ENCODE measurements at regions not wholly inside any gene's neighbourhood (a gene's known extent, or its start where the extent isn't known, plus 50 kb on each side); places are given as distances from the start of the nearest gene placed in this dataset.

GRCh38 chr17:77453613-77454241 lies 313.0 kb downstream of the SEC14L1 start (continued):
- TF ChIP-seq E2F2 (CRISPR knock-in tag; IDR thresholded peaks at IDR 0.05; ENCODE audit: borderline replicate concordance) (peak; percentile 31; the same call in 1 of the 2 replicates), ZBTB3 (CRISPR knock-in tag; IDR thresholded peaks at IDR 0.05; ENCODE audit: borderline replicate concordance, low read depth) (peak; percentile 90; the same call in 1 of the 2 replicates), PCBP1 (IDR thresholded peaks at IDR 0.05; ENCODE audit: borderline replicate concordance, low read depth, low read length) (0 out of 2 replicates have a peak, but pooled peaks have one; percentile 33), ZNF747 (CRISPR knock-in tag; IDR thresholded peaks at IDR 0.05; ENCODE audit: borderline replicate concordance) (no peak; the same call in 1 of the 2 replicates), SP140L (CRISPR knock-in tag; IDR thresholded peaks at IDR 0.05; ENCODE audit: borderline replicate concordance) (peak; percentile 15; the same call in 1 of the 2 replicates), ZNF576 (CRISPR knock-in tag; IDR thresholded peaks at IDR 0.05) (0 out of 2 replicates have a peak, but pooled peaks have one; percentile 45), BCLAF1 (IDR thresholded peaks at IDR 0.05) (no peak), ZNF44 (CRISPR knock-in tag; IDR thresholded peaks at IDR 0.05) (no peak; the same call in 1 of the 2 replicates), ZNF136 (CRISPR knock-in tag; IDR thresholded peaks at IDR 0.05; ENCODE audit: low read depth) (0 out of 2 replicates have a peak, but pooled peaks have one; percentile 7), ZNF414 (CRISPR knock-in tag; IDR thresholded peaks at IDR 0.05) (peak; percentile 49; the same call in 1 of the 2 replicates), MEIS1 (CRISPR knock-in tag; IDR thresholded peaks at IDR 0.05; ENCODE audit: borderline replicate concordance) (0 out of 2 replicates have a peak, but pooled peaks have one; percentile 38), HMG20B (CRISPR knock-in tag; conservative IDR thresholded peaks at IDR 0.05) (peak; percentile 63; the same call in 1 of the 2 replicates), HDAC2 (CRISPR knock-in tag; IDR thresholded peaks at IDR 0.05) (peak; percentile 96), ZNF230 (CRISPR knock-in tag; IDR thresholded peaks at IDR 0.05) (0 out of 2 replicates have a peak, but pooled peaks have one; percentile 67), ZNF383 (CRISPR knock-in tag; IDR thresholded peaks at IDR 0.05; ENCODE audit: borderline replicate concordance) (peak; percentile 92; the same call in 1 of the 2 replicates), ZNF780A (CRISPR knock-in tag; IDR thresholded peaks at IDR 0.05) (no peak; the same call in 1 of the 2 replicates), ZBTB25 (CRISPR knock-in tag; IDR thresholded peaks at IDR 0.05) (no peak), MTF2 (CRISPR knock-in tag; IDR thresholded peaks at IDR 0.05; ENCODE audit: borderline replicate concordance) (no peak), ZNF674 (CRISPR knock-in tag; IDR thresholded peaks at IDR 0.05; ENCODE audit: low read depth) (no peak), SP4 (CRISPR knock-in tag; IDR thresholded peaks at IDR 0.05) (peak; percentile 63; the same call in 1 of the 2 replicates), FOXK2 (IDR thresholded peaks at IDR 0.05) (peak; percentile 78), CBX1 (IDR thresholded peaks at IDR 0.05; ENCODE audit: low read depth) (peak; percentile 35), BATF2 (CRISPR knock-in tag; IDR thresholded peaks at IDR 0.05) (no peak)

All from HepG2 (cell line).